B cell (primary cell): ENCODE measurements at regions not wholly inside any gene's neighbourhood (a gene's known extent, or its start where the extent isn't known, plus 50 kb on each side); places are given as distances from the start of the nearest gene placed in this dataset.
"Not testable (repeated sequence)": the region's sequence is repeated elsewhere in the genome, so short reads cannot be mapped to it uniquely, and the experiment has no call there.

Source experiments
- ATAC-seq: fragments of 200-7000 bp; cut with Tn5 transposase; one replicate; pipeline ENCODE4 v1.10.0; 2021; ENCODE audit warnings: low read depth, mild to moderate bottlenecking, moderate number of reproducible peaks, moderate library complexity
- CTCF ChIA-PET: fragments of 350-600 bp; sonication (Branson Sonifier 250); formaldehyde crosslinking; loops from one replicate; lab custom pipeline; 2021; ENCODE audit warnings: antibody characterized with exemption, inconsistent platforms; lab: Charles Lee
- POLR2A ChIA-PET: fragments of 350-600 bp; sonication (Branson Sonifier 250); formaldehyde crosslinking; loops from one replicate; lab custom pipeline; 2021; ENCODE audit warnings: antibody characterized with exemption; lab: Charles Lee
- DNase-seq: peaks from one replicate; pipeline ENCODE4 v3.0.0; 2013
- H2AFZ ChIP-seq: 2 replicates; pipeline ENCODE4 v1.6.1; 2012; ENCODE audit warnings: mild to moderate bottlenecking, low read depth, low read length; ENCODE audit not compliant: insufficient read depth, poor library complexity, severe bottlenecking
- H3K27ac ChIP-seq, 2 donors: 1 replicate in 1 of 2; 2 replicates in 1 of 2; pipeline ENCODE4 v1.5.1; 2012 to 2013; ENCODE audit warnings: low read length in 2 of 2, mild to moderate bottlenecking in 2 of 2, moderate library complexity in 1 of 2
- H3K27me3 ChIP-seq, 4 experiments: fragments of 200-600 bp in 1 of 4; sonication (generic) in 1 of 4; replicated peaks in 1 of 4; 1 replicate in 2 of 4; 2 replicates in 2 of 4; pipeline versions ENCODE4 v1.6.1 to v1.7.0; 2013 to 2016; ENCODE audit warnings: low read length in 3 of 4, mild to moderate bottlenecking in 2 of 4, mixed read lengths in 1 of 4, moderate library complexity in 1 of 4; ENCODE audit not compliant: insufficient read depth in 4 of 4, control insufficient read depth in 3 of 4; ENCODE audit errors: control extremely low read depth in 1 of 4
- H3K36me3 ChIP-seq, 2 experiments: replicated peaks in 1 of 2; 1 replicate in 1 of 2; 2 replicates in 1 of 2; pipeline versions ENCODE4 v1.6.1 to v1.7.1; 2013; ENCODE audit warnings: low read length in 1 of 2; ENCODE audit not compliant: insufficient read depth in 2 of 2, control insufficient read depth in 1 of 2; ENCODE audit errors: control extremely low read depth in 1 of 2, extremely low read depth in 1 of 2
- H3K4me1 ChIP-seq, 2 donors: fragments of 200-600 bp in 1 of 2; sonication (generic) in 1 of 2; 1 replicate in 1 of 2; 2 replicates in 1 of 2; pipeline versions ENCODE4 v1.5.1 to v1.6.1; 2013 to 2017; ENCODE audit warnings: low read length in 2 of 2; ENCODE audit not compliant: control insufficient read depth in 2 of 2, insufficient read depth in 2 of 2
- H3K4me2 ChIP-seq: replicated peaks from 2 replicates; pipeline ENCODE3; 2012; ENCODE audit warnings: mild to moderate bottlenecking, low read depth, low read length; ENCODE audit not compliant: poor library complexity, severe bottlenecking
- H3K4me3 ChIP-seq, 5 experiments: fragments of 200-600 bp in 1 of 5; sonication (generic) in 1 of 5; 1 replicate in 3 of 5; 2 replicates in 2 of 5; pipeline versions ENCODE4 v1.5.1 to v1.7.0; 2011 to 2016; ENCODE audit warnings: low read length in 4 of 5, mild to moderate bottlenecking in 4 of 5, low read depth in 2 of 5, control low read depth in 1 of 5, moderate library complexity in 1 of 5; ENCODE audit not compliant: insufficient read depth in 1 of 5; ENCODE audit errors: control extremely low read depth in 1 of 5, extremely low read depth in 1 of 5
- H3K79me2 ChIP-seq: fragments of 200-600 bp; sonication (generic); one replicate; pipeline ENCODE4 v1.6.0; 2016; ENCODE audit warnings: low read length; ENCODE audit not compliant: control insufficient read depth, insufficient read depth
- H3K9ac ChIP-seq: fragments of 200-600 bp; sonication (generic); 2 replicates; pipeline ENCODE4 v1.6.1; 2017; ENCODE audit warnings: mild to moderate bottlenecking, low read length, moderate library complexity
- H3K9me3 ChIP-seq, 3 donors: one replicate each; pipeline versions ENCODE4 v1.6.1 to v1.7.1; 2013; ENCODE audit warnings: low read length in 2 of 3; ENCODE audit not compliant: control insufficient read depth in 2 of 3, insufficient read depth in 1 of 3; ENCODE audit errors: control extremely low read depth in 1 of 3
- H4K20me1 ChIP-seq: 2 replicates; pipeline ENCODE4 v1.6.0; 2012; ENCODE audit warnings: mild to moderate bottlenecking, low read length; ENCODE audit not compliant: insufficient read depth, control insufficient read depth, poor library complexity, severe bottlenecking
- H3K27ac Mint-ChIP-seq: one replicate; pipeline ENCODE4 v1.8.0; 2021; ENCODE audit warnings: mixed read lengths
- H3K27me3 Mint-ChIP-seq: one replicate; pipeline ENCODE4 v1.8.0; 2021; ENCODE audit warnings: mixed read lengths
- H3K4me1 Mint-ChIP-seq: one replicate; pipeline ENCODE4 v1.8.0; 2021; ENCODE audit warnings: mixed read lengths
- H3K4me3 Mint-ChIP-seq: one replicate; pipeline ENCODE4 v1.8.0; 2021; ENCODE audit warnings: mixed read lengths
- H3K9me3 Mint-ChIP-seq: one replicate; pipeline ENCODE4 v1.8.0; 2022; ENCODE audit warnings: mixed read lengths; ENCODE audit not compliant: insufficient read depth
- EZH2 ChIP-seq: IDR thresholded peaks from 2 replicates; pipeline ENCODE4 v1.6.1; 2012; ENCODE audit warnings: borderline replicate concordance, low read depth, mild to moderate bottlenecking, moderate library complexity, low read length; ENCODE audit not compliant: insufficient read depth, poor library complexity, severe bottlenecking
- WGBS: methylation state at CpG from one replicate; pipeline ENCODE4 v1.1.5; 2013; ENCODE audit warnings: missing lambda C conversion rate; ENCODE audit not compliant: insufficient coverage; 5-methylcytosine and 5-hydroxymethylcytosine counted together
- intact Hi-C: fragments of 100-400 bp; cut with micrococcal nuclease; formaldehyde crosslinking; loops from one replicate; pipeline ENCODE4 v1.10.0; 2022
- TF ChIP-seq, protein P1 (sequence below): fragments of 200-600 bp; IDR thresholded peaks from one replicate; pipeline ENCODE4 v1.8.0; 2022; ENCODE audit warnings: antibody characterized with exemption, mild to moderate bottlenecking

- Mint-ChIP-seq H3K4me1 (no peaks in the 10 kb centered on the region), H3K9me3 (peaks cover 3% of the 10 kb centered on the region), H3K27me3 (no peaks in the 10 kb centered on the region), H3K27ac (no peak overlapping the region), H3K4me3 (no peak overlapping the region)
- Histone ChIP-seq H3K4me2 (no peak overlapping the region), H3K36me3 (no peaks in the 10 kb centered on the region), H3K9ac (no peak overlapping the region), H3K27ac (no peak overlapping the region), H4K20me1 (no peaks in the 10 kb centered on the region), H3K4me1 (no peaks in the 10 kb centered on the region), H3K9me3 (peaks cover 0 to 3% (median 0%) of the 10 kb centered on the region in 3 donors), H3K4me3 (no peak overlapping the region), H3K27me3 (no peaks in the 10 kb centered on the region), H2AFZ (no peak overlapping the region), H3K79me2 (no peaks in the 10 kb centered on the region)
- CTCF ChIA-PET = no interaction called here
- no peak for TF ChIP-seq EZH2
- TF ChIP-seq, protein P1, sequence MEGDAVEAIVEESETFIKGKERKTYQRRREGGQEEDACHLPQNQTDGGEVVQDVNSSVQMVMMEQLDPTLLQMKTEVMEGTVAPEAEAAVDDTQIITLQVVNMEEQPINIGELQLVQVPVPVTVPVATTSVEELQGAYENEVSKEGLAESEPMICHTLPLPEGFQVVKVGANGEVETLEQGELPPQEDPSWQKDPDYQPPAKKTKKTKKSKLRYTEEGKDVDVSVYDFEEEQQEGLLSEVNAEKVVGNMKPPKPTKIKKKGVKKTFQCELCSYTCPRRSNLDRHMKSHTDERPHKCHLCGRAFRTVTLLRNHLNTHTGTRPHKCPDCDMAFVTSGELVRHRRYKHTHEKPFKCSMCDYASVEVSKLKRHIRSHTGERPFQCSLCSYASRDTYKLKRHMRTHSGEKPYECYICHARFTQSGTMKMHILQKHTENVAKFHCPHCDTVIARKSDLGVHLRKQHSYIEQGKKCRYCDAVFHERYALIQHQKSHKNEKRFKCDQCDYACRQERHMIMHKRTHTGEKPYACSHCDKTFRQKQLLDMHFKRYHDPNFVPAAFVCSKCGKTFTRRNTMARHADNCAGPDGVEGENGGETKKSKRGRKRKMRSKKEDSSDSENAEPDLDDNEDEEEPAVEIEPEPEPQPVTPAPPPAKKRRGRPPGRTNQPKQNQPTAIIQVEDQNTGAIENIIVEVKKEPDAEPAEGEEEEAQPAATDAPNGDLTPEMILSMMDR = no peak
- POLR2A ChIA-PET = no interaction called here
- DNase-seq = no peak
- ATAC-seq = no peak
- intact Hi-C loops = no loop called here
Observed at GRCh38 chr3:81186412-81186811, 575.0 kb downstream of the GBE1 start.

DNA sequence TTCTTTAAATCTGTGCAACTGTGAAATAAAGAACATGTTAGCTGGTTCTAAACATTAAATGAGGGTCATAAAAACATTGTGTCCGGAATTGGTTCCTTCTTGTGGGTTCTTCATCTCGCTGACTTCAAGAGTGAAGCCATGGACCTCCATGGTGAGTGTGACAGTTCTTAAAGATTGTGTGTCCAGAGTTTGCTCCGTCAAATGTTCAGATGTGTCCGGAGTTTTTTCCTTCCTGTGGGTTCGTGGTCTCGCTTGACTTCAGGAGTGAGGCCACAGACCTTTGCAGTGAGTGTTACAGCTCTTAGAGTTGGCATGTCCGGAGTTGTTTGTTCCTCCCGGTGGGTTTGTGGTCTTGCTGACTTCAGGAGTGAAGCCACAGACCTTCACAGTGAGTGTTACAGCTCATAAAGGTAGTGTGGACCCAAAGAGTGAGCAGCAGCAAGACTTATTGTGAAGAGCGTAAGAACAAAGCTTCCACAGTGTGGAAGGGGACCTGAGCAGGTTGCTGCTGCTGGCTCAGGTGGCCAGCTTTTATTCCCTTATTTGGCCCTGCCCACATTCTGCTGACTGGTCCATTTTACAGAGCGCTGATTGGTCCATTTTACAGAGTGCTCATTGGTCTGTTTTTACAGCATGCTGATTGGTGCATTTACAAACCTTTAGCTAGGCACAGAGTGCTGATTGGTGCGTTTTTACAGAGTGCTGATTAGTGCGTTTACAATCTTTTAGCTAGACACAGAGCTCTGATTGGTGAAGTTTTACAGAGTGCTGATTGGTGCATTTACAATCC, 579.2 kb downstream of the GBE1 start:
- H3K4me1 ChIP-seq, H3K9ac ChIP-seq, H3K27me3 Mint-ChIP-seq, H3K27ac ChIP-seq, ATAC-seq, H4K20me1 ChIP-seq, H3K36me3 ChIP-seq, H3K9me3 ChIP-seq, H3K4me3 ChIP-seq, H3K27me3 ChIP-seq, H3K4me3 Mint-ChIP-seq, H3K4me1 Mint-ChIP-seq, H3K4me2 ChIP-seq, POLR2A ChIA-PET, CTCF ChIA-PET, H2AFZ ChIP-seq, DNase-seq, H3K79me2 ChIP-seq, H3K27ac Mint-ChIP-seq, intact Hi-C loops, H3K9me3 Mint-ChIP-seq: not testable (repeated sequence)
- WGBS = 41% methylated on average over 11 of the region's 12 CpGs
